Right atrium auricular region (tissue), 2 donors: ENCODE measurements at regions not wholly inside any gene's neighbourhood (a gene's known extent, or its start where the extent isn't known, plus 50 kb on each side); places are given as distances from the start of the nearest gene placed in this dataset.
"Not testable (repeated sequence)": the region's sequence is repeated elsewhere in the genome, so short reads cannot be mapped to it uniquely, and the experiment has no call there.

ENCODE experiments used
- DNase-seq: peaks from one replicate; pipeline ENCODE4 v3.0.0-alpha.2; 2019; ENCODE audit warnings: low spot score
- H3K27ac ChIP-seq, 2 donors: fragments of 200-600 bp; sonication (generic); 1 replicate in 1 of 2; 2 replicates in 1 of 2; pipeline ENCODE4 v1.5.1; 2016 to 2019
- H3K27me3 ChIP-seq, 2 donors: fragments of 200-600 bp; sonication (generic); one replicate each; pipeline versions ENCODE4 v1.5.1 to v1.6.0; 2017 to 2019
- H3K36me3 ChIP-seq: fragments of 200-600 bp; sonication (generic); one replicate; pipeline ENCODE4 v1.5.1; 2016
- H3K4me1 ChIP-seq, 2 donors: fragments of 200-600 bp; sonication (generic); one replicate each; pipeline versions ENCODE4 v1.5.1 to v1.6.0; 2017 to 2019
- H3K4me3 ChIP-seq, 2 donors: fragments of 200-600 bp; sonication (generic); 1 replicate in 1 of 2; 2 replicates in 1 of 2; pipeline ENCODE4 v1.5.1; 2017 to 2019; ENCODE audit warnings: mild to moderate bottlenecking in 1 of 2, moderate library complexity in 1 of 2
- H3K9me3 ChIP-seq, 2 donors: fragments of 200-600 bp; sonication (generic); one replicate each; pipeline ENCODE4 v1.5.1; 2019
- TF ChIP-seq, protein P1 (sequence below), 2 donors: fragments of 200-600 bp; sonication (generic); IDR thresholded peaks; one replicate each; pipeline ENCODE4 v1.5.1; 2019; ENCODE audit warnings: antibody characterized with exemption in 2 of 2

DNA sequence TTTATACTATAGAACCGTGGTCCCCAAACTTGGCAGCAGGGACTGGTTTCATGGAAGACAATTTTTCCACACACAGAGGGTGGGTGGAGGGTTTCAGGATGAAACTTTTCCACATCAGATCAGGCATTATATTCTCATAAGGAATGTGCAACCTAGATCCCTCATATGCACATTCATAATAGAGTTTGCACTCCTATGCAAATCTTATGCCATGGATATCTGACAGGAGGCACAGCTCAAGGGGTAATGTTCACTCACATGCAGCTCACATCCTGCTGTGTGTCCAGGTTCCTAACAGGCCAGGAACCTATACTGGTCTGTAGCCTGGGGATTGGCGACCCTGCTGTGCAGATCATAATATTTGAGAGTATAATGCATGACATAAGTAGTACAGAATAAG is 1802.2 kb upstream of the ACO1 start:
- TF ChIP-seq, protein P1, sequence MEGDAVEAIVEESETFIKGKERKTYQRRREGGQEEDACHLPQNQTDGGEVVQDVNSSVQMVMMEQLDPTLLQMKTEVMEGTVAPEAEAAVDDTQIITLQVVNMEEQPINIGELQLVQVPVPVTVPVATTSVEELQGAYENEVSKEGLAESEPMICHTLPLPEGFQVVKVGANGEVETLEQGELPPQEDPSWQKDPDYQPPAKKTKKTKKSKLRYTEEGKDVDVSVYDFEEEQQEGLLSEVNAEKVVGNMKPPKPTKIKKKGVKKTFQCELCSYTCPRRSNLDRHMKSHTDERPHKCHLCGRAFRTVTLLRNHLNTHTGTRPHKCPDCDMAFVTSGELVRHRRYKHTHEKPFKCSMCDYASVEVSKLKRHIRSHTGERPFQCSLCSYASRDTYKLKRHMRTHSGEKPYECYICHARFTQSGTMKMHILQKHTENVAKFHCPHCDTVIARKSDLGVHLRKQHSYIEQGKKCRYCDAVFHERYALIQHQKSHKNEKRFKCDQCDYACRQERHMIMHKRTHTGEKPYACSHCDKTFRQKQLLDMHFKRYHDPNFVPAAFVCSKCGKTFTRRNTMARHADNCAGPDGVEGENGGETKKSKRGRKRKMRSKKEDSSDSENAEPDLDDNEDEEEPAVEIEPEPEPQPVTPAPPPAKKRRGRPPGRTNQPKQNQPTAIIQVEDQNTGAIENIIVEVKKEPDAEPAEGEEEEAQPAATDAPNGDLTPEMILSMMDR (IDR thresholded peaks at IDR 0.05), result no peak
- Histone ChIP-seq H3K4me1 (no peaks in the 10 kb centered on the region), H3K4me3 (no peak overlapping the region), H3K27me3 (no peaks in the 10 kb centered on the region), H3K27ac (no peak overlapping the region), H3K9me3 (no peaks in the 10 kb centered on the region), H3K36me3 (no peaks in the 10 kb centered on the region)
- no peak for DNase-seq

DNA sequence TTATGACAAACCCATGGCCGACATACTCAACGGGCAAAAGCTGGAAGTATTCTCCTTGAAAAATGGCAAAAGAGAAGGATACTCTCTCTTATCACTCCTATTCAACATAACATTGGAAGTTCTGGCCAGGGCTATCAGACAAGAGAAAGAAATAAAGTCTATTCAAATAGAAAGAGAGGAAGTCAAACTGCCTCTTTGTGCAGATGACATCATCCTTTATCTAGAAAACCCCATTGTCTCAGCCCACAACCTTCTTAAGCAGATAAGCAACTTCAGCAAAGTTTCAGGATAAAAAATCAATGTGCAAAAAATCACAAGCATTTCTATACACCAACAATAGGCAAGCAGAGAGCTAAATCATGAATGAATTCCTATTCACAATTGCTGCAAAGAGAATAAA is 1799.9 kb upstream of the ACO1 start:
- Histone ChIP-seq H3K4me3 (no peak overlapping the region), H3K4me1 (no peaks in the 10 kb centered on the region), H3K36me3 (no peaks in the 10 kb centered on the region), H3K9me3 (no peaks in the 10 kb centered on the region), H3K27me3 (no peaks in the 10 kb centered on the region), H3K27ac (no peak overlapping the region)
- DNase-seq, result no peak
- TF ChIP-seq, protein P1 (IDR thresholded peaks at IDR 0.05), result no peak

DNA sequence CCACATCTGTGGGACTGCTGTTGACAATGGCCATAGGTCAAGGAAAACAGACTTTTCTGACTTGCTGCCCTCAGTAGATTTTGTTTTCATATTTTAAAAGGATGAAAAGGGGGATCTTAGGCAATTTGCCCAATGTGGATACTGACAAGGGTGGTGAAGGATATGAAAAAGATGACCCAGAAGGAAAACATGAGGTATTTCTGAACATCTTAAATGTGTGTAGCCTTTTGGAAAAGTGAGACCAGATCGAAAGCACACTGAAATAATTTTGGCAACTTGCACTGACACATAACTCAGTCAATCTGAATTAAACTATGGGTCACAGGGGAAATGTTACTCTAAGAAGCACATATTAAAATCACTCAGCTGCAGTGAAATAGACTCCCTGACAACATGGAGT is 1793.0 kb upstream of the ACO1 start:
- H3K27ac ChIP-seq, result no peak overlapping the region
- no peaks in the 10 kb centered on the region for H3K36me3 ChIP-seq
- H3K4me3 ChIP-seq, result no peak overlapping the region
- DNase-seq, result no peak
- no peaks in the 10 kb centered on the region for H3K9me3 ChIP-seq
- H3K27me3 ChIP-seq, result no peaks in the 10 kb centered on the region
- no peaks in the 10 kb centered on the region for H3K4me1 ChIP-seq
- TF ChIP-seq, protein P1 (IDR thresholded peaks at IDR 0.05), result no peak

DNA sequence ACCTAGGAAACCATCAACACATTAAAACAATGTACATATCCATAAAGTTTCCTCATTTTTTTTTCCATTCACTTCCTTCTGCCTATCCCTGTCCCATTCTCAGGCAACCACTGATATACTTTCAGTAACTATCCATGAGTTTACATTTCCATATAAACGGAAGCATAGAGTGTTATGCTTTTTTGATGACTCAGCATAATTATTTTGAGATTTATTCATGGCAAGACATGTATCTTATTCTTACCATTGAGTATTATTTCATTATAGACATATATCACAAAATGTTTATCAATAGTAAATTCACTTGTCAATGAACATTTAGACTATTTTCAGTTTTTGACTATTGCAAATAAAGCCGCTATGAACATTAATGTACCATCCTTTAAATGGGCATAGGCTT is 1786.8 kb upstream of the ACO1 start:
- DNase-seq, result no peak
- Histone ChIP-seq H3K9me3 (no peaks in the 10 kb centered on the region), H3K36me3 (no peaks in the 10 kb centered on the region), H3K27ac (no peak overlapping the region), H3K4me3 (no peak overlapping the region), H3K27me3 (no peaks in the 10 kb centered on the region), H3K4me1 (no peaks in the 10 kb centered on the region)
- TF ChIP-seq, protein P1 (IDR thresholded peaks at IDR 0.05), result no peak

DNA sequence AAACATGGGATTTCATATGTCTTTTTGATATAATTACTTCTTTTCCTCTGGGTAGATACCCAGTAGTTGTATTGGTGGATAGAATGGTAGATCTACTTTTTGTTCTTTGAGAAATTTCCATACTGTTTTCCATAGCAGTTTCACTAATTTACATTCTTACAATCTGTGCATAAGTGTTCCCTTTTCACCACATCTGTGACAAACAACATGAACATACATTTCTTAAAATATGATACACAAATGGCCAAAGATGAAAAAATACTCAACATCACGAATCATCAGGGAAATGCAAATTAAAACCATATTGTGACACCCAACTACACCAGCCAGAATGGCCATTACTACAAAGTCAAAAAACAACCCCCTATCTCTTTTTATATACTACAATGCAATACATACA is 1778.5 kb upstream of the ACO1 start:
- TF ChIP-seq, protein P1 (IDR thresholded peaks at IDR 0.05), result no peak
- Histone ChIP-seq H3K4me1 (no peaks in the 10 kb centered on the region), H3K27ac (no peak overlapping the region), H3K36me3 (no peaks in the 10 kb centered on the region), H3K9me3 (no peaks in the 10 kb centered on the region), H3K27me3 (no peaks in the 10 kb centered on the region), H3K4me3 (no peak overlapping the region)
- DNase-seq, result no peak

DNA sequence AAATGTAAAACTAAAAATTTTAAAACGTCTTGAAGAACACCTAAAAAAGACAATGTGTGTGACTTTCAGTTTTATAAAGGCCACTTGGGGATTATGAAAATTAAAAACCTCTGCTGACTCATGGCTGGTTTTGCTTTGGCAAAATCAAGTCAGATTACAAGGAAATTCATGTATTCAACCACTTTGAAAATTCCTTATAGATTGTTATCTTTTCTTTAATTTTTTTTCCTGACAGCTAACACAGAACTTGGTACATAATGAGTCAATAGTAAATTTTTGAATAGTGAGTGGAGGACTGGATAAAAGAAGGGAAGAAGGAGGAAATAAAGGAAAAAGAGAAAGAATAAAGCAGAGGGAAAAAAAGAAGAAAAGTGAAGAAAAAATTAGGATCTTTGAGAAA is 1774.7 kb upstream of the ACO1 start:
- Histone ChIP-seq H3K4me3 (no peak overlapping the region), H3K27me3 (no peaks in the 10 kb centered on the region), H3K9me3 (no peaks in the 10 kb centered on the region), H3K4me1 (no peaks in the 10 kb centered on the region), H3K36me3 (no peaks in the 10 kb centered on the region), H3K27ac (no peak overlapping the region)
- TF ChIP-seq, protein P1 (IDR thresholded peaks at IDR 0.05), result no peak
- no peak for DNase-seq

DNA sequence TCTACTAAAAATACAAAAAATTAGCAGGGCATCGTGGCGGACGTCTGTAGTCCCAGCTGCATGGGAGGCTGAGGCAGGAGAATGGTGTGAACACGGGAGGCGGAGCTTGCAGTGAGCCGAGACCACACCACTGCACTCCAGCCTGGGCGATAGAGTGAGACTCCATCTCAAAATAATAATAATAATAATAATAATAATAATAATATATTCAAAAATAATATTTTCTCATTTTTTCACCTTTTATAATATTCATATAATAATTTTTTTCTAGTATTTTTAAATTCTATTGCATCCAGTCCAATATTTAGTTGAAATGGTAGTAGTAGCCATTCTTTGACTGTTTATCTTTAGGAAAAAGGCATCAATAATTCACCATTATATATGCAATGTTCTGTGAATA is 1767.7 kb upstream of the ACO1 start:
- not testable (repeated sequence) for H3K27ac ChIP-seq, H3K36me3 ChIP-seq, H3K27me3 ChIP-seq, DNase-seq, H3K4me1 ChIP-seq, H3K4me3 ChIP-seq, H3K9me3 ChIP-seq
